ENCODE measurements at regions not wholly inside any gene's neighbourhood (a gene's known extent, or its start where the extent isn't known, plus 50 kb on each side); places are given as distances from the start of the nearest gene placed in this dataset.

DNA sequence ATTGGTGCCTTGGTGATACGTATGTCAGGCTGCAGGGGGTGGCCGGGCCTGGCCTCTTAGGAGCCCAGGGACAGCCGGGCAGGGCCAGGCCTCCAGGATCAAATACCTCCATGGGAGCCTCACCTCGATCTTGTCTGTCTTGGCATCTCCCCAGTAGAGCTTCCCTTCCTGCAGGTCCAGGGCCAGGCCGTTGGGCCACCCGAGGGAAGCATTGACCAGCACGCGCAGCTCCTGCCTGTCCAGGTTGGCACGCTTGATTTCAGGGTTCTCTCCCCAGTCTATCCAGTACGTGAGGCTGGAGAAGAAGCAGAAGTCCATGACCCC is 137.7 kb downstream of the CRYBB2 start:
- intact Hi-C loops (cut with DNase I) = no loop called here
- Histone ChIP-seq H3K4me3 (no peak overlapping the region), H3K4me1 (peaks cover 0 to 11% (median 2%) of the 10 kb centered on the region in 9 donors), H3K27me3 (no peaks in the 10 kb centered on the region), H3K27ac (no peak overlapping the region), H3K9me3 (no peaks in the 10 kb centered on the region), H3K36me3 (peaks cover 0 to 87% (median 47%) of the 10 kb centered on the region in 9 donors)
- no peak for ATAC-seq
- TF ChIP-seq, protein P1, sequence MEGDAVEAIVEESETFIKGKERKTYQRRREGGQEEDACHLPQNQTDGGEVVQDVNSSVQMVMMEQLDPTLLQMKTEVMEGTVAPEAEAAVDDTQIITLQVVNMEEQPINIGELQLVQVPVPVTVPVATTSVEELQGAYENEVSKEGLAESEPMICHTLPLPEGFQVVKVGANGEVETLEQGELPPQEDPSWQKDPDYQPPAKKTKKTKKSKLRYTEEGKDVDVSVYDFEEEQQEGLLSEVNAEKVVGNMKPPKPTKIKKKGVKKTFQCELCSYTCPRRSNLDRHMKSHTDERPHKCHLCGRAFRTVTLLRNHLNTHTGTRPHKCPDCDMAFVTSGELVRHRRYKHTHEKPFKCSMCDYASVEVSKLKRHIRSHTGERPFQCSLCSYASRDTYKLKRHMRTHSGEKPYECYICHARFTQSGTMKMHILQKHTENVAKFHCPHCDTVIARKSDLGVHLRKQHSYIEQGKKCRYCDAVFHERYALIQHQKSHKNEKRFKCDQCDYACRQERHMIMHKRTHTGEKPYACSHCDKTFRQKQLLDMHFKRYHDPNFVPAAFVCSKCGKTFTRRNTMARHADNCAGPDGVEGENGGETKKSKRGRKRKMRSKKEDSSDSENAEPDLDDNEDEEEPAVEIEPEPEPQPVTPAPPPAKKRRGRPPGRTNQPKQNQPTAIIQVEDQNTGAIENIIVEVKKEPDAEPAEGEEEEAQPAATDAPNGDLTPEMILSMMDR (IDR thresholded peaks at IDR 0.05) = no peak
- no peak for DNase-seq
- WGBS, 2 donors = 86 to 88% methylated on average over 10 of the region's 10 CpGs

DNA sequence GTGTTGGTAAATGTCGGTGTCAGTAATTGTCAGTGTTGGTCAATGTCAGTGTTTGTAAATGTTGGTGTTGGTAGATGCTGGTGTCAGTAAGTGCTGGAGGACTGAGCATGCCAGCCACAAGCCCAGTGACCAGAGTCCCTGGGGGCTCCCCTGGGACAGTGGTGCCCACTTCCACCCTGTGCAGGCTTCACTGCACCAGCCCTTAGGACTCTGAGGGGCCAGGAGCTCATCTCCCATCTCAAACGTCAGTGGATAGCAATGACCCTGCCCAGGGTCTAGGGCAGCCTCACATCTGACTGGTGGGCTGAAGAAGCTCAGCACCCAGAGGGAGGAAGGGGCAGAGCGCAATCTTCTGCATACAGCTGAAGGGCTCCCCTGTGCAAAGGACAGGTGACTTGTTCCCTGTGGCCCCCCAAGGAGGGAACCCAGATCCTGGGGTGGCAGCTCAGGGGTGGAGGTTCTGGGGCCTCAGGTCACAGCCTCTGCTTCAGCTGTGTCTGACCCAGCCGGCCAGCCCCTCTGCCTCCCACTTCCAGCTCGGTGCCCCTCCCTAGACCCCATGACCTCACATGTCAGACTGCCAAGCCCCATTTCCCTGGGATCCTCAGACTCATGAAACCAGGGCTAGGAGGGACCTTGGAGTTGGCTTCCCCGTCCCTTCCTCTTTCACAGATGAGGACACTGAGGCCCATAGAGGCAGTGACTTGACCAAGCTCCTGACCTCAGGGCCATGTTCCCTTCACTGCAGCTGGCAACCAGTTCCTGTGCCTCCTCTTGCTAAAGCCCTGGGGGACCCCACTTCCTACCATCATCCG is 138.4 kb downstream of the CRYBB2 start:
- no peaks in the 10 kb centered on the region for H3K9me3 ChIP-seq
- TF ChIP-seq, protein P1 (IDR thresholded peaks at IDR 0.05) = no peak
- no peaks in the 10 kb centered on the region for H3K27me3 ChIP-seq
- peaks cover 0 to 80% (median 45%) of the 10 kb centered on the region in 9 donors for H3K36me3 ChIP-seq
- no peak for DNase-seq
- peaks cover 0 to 18% (median 9%) of the 10 kb centered on the region in 9 donors for H3K4me1 ChIP-seq
- no peak overlapping the region for H3K4me3 ChIP-seq
- H3K27ac ChIP-seq = no peak overlapping the region
- WGBS, 2 donors = 79 to 87% methylated on average over 7 of the region's 7 CpGs
- ATAC-seq = no peak
- intact Hi-C loops (cut with DNase I) = no loop called here

DNA sequence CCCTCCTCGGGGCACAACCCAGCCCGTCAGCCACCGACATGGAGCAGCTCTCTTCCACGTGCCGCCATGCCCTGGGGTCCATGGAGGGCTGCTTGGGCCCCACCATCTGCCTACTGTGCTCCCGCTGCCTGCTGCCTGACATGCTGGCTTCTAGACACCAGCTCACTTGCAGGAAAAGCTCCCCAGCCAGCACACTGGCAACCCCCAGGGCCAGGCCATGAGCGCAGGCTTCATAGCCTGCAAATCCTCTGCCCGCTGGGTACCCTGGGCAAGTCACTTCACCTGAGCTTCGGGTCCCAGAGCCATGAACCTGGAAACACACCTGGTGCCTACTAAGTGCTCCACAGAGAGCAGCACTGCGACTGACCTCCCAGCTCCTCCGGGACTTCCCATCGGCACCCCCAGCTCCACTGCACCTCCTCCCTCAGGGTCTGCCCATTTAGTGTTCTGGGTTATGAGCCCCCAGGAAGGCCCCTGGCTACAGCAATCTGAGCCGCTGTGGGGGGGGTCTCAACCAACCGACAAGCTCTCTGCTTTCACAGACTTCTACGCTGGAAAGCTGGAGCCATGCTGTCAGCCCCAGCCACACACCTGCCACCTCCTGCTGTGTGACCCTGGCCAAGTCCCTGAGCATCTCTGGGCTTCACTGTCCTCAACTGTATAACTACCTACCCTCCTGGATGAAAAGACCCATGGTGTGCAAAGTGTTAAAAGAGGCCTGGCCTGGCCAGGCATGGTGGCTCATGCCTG is 139.2 kb downstream of the CRYBB2 start:
- Histone ChIP-seq H3K27me3 (no peaks in the 10 kb centered on the region), H3K36me3 (peaks cover 0 to 72% (median 45%) of the 10 kb centered on the region in 9 donors), H3K4me3 (no peak overlapping the region), H3K9me3 (no peaks in the 10 kb centered on the region), H3K27ac (no peak overlapping the region), H3K4me1 (peaks cover 0 to 24% (median 11%) of the 10 kb centered on the region in 9 donors)
- ATAC-seq = no peak
- TF ChIP-seq, protein P1 (IDR thresholded peaks at IDR 0.05) = no peak
- WGBS, 2 donors = 87 to 92% methylated on average over 15 of the region's 15 CpGs
- intact Hi-C loops (cut with DNase I) = no loop called here
- no peak for DNase-seq

DNA sequence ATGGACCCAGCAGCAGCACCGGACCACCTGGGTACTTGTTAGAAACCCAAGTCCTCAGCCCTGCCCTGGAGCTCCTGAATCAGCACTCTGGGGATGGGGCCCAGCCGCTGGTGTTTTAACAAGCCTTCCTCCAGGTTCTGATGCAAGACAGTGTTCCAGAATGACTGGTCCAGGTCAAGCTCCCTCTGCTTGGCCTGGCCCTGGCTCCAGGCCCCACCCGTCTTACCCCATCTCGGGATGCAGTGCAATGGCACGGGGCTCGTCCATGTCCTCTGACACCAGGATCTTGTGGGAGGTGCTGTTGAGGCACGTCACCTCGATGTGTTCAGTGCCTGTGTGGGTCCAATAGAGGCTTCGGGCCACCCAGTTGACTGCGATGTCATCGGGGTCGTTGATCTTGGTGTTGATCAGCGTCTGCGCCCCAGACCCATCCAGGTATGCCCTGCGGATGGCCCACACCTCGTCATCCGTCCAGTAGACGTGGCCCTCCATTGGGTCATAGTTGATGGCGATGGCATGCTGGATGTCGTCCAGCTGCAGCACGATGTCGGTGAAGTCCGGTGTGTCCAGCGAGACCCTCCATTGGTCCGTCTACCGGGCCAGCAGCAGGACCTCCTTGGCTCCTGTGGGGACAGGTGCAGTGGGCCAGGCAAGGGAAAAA is 140.3 kb downstream of the CRYBB2 start:
- no peak for ATAC-seq
- Histone ChIP-seq H3K4me3 (no peak overlapping the region), H3K27me3 (no peaks in the 10 kb centered on the region), H3K27ac (no peak overlapping the region), H3K9me3 (no peaks in the 10 kb centered on the region), H3K36me3 (peaks cover 0 to 61% (median 34%) of the 10 kb centered on the region in 9 donors), H3K4me1 (peaks cover 8 to 35% (median 17%) of the 10 kb centered on the region in 9 donors)
- TF ChIP-seq, protein P1 (IDR thresholded peaks at IDR 0.05) = no peak
- 96% methylated on average over 26 of the region's 26 CpGs for WGBS, 2 donors
- no peak for DNase-seq
- intact Hi-C loops (cut with DNase I) = loop anchor here in 9 of 10 donors (5.0 to 10.0 kb wide), 6 partner anchors 43 to 415 kb away; no protein-coding TSS in a partner anchor

Data from heart right ventricle (tissue), 16 donors.